ENCODE measurements at regions not wholly inside any gene's neighbourhood (a gene's known extent, or its start where the extent isn't known, plus 50 kb on each side); places are given as distances from the start of the nearest gene placed in this dataset.

GRCh38 chr2:58401936-58402335, 160.8 kb upstream of the FANCL start (continued):
- TF ChIP-seq SRF (IDR thresholded peaks at IDR 0.05; ENCODE audit: low read depth, low read length) (no peak), SP1 (IDR thresholded peaks at IDR 0.05; ENCODE audit: low read depth, low read length) (no peak), CHD1 (IDR thresholded peaks at IDR 0.05; ENCODE audit: low read depth, low read length) (no peak), YY1 (IDR thresholded peaks at IDR 0.05; ENCODE audit: low read depth, low read length) (no peak)
